B cell (primary cell): ENCODE measurements at regions not wholly inside any gene's neighbourhood (a gene's known extent, or its start where the extent isn't known, plus 50 kb on each side); places are given as distances from the start of the nearest gene placed in this dataset.

Experiments
- ATAC-seq: fragments of 200-7000 bp; cut with Tn5 transposase; one replicate; pipeline ENCODE4 v1.10.0; 2021; ENCODE audit warnings: low read depth, mild to moderate bottlenecking, moderate number of reproducible peaks, moderate library complexity
- CTCF ChIA-PET: fragments of 350-600 bp; sonication (Branson Sonifier 250); formaldehyde crosslinking; loops from one replicate; lab custom pipeline; 2021; ENCODE audit warnings: antibody characterized with exemption, inconsistent platforms; lab: Charles Lee
- POLR2A ChIA-PET: fragments of 350-600 bp; sonication (Branson Sonifier 250); formaldehyde crosslinking; loops from one replicate; lab custom pipeline; 2021; ENCODE audit warnings: antibody characterized with exemption; lab: Charles Lee
- DNase-seq: peaks from one replicate; pipeline ENCODE4 v3.0.0; 2013
- H2AFZ ChIP-seq: 2 replicates; pipeline ENCODE4 v1.6.1; 2012; ENCODE audit warnings: mild to moderate bottlenecking, low read depth, low read length; ENCODE audit not compliant: insufficient read depth, poor library complexity, severe bottlenecking
- H3K27ac ChIP-seq, 2 donors: 1 replicate in 1 of 2; 2 replicates in 1 of 2; pipeline ENCODE4 v1.5.1; 2012 to 2013; ENCODE audit warnings: low read length in 2 of 2, mild to moderate bottlenecking in 2 of 2, moderate library complexity in 1 of 2
- H3K27me3 ChIP-seq, 4 experiments: fragments of 200-600 bp in 1 of 4; sonication (generic) in 1 of 4; replicated peaks in 1 of 4; 1 replicate in 2 of 4; 2 replicates in 2 of 4; pipeline versions ENCODE4 v1.6.1 to v1.7.0; 2013 to 2016; ENCODE audit warnings: low read length in 3 of 4, mild to moderate bottlenecking in 2 of 4, mixed read lengths in 1 of 4, moderate library complexity in 1 of 4; ENCODE audit not compliant: insufficient read depth in 4 of 4, control insufficient read depth in 3 of 4; ENCODE audit errors: control extremely low read depth in 1 of 4
- H3K36me3 ChIP-seq, 2 experiments: replicated peaks in 1 of 2; 1 replicate in 1 of 2; 2 replicates in 1 of 2; pipeline versions ENCODE4 v1.6.1 to v1.7.1; 2013; ENCODE audit warnings: low read length in 1 of 2; ENCODE audit not compliant: insufficient read depth in 2 of 2, control insufficient read depth in 1 of 2; ENCODE audit errors: control extremely low read depth in 1 of 2, extremely low read depth in 1 of 2
- H3K4me1 ChIP-seq, 2 donors: fragments of 200-600 bp in 1 of 2; sonication (generic) in 1 of 2; 1 replicate in 1 of 2; 2 replicates in 1 of 2; pipeline versions ENCODE4 v1.5.1 to v1.6.1; 2013 to 2017; ENCODE audit warnings: low read length in 2 of 2; ENCODE audit not compliant: control insufficient read depth in 2 of 2, insufficient read depth in 2 of 2
- H3K4me2 ChIP-seq: replicated peaks from 2 replicates; pipeline ENCODE3; 2012; ENCODE audit warnings: mild to moderate bottlenecking, low read depth, low read length; ENCODE audit not compliant: poor library complexity, severe bottlenecking
- H3K4me3 ChIP-seq, 5 experiments: fragments of 200-600 bp in 1 of 5; sonication (generic) in 1 of 5; 1 replicate in 3 of 5; 2 replicates in 2 of 5; pipeline versions ENCODE4 v1.5.1 to v1.7.0; 2011 to 2016; ENCODE audit warnings: low read length in 4 of 5, mild to moderate bottlenecking in 4 of 5, low read depth in 2 of 5, control low read depth in 1 of 5, moderate library complexity in 1 of 5; ENCODE audit not compliant: insufficient read depth in 1 of 5; ENCODE audit errors: control extremely low read depth in 1 of 5, extremely low read depth in 1 of 5
- H3K79me2 ChIP-seq: fragments of 200-600 bp; sonication (generic); one replicate; pipeline ENCODE4 v1.6.0; 2016; ENCODE audit warnings: low read length; ENCODE audit not compliant: control insufficient read depth, insufficient read depth
- H3K9ac ChIP-seq: fragments of 200-600 bp; sonication (generic); 2 replicates; pipeline ENCODE4 v1.6.1; 2017; ENCODE audit warnings: mild to moderate bottlenecking, low read length, moderate library complexity
- H3K9me3 ChIP-seq, 3 donors: one replicate each; pipeline versions ENCODE4 v1.6.1 to v1.7.1; 2013; ENCODE audit warnings: low read length in 2 of 3; ENCODE audit not compliant: control insufficient read depth in 2 of 3, insufficient read depth in 1 of 3; ENCODE audit errors: control extremely low read depth in 1 of 3
- H4K20me1 ChIP-seq: 2 replicates; pipeline ENCODE4 v1.6.0; 2012; ENCODE audit warnings: mild to moderate bottlenecking, low read length; ENCODE audit not compliant: insufficient read depth, control insufficient read depth, poor library complexity, severe bottlenecking
- H3K27ac Mint-ChIP-seq: one replicate; pipeline ENCODE4 v1.8.0; 2021; ENCODE audit warnings: mixed read lengths
- H3K27me3 Mint-ChIP-seq: one replicate; pipeline ENCODE4 v1.8.0; 2021; ENCODE audit warnings: mixed read lengths
- H3K4me1 Mint-ChIP-seq: one replicate; pipeline ENCODE4 v1.8.0; 2021; ENCODE audit warnings: mixed read lengths
- H3K4me3 Mint-ChIP-seq: one replicate; pipeline ENCODE4 v1.8.0; 2021; ENCODE audit warnings: mixed read lengths
- H3K9me3 Mint-ChIP-seq: one replicate; pipeline ENCODE4 v1.8.0; 2022; ENCODE audit warnings: mixed read lengths; ENCODE audit not compliant: insufficient read depth
- CTCF ChIP-seq: fragments of 200-600 bp; IDR thresholded peaks from one replicate; pipeline ENCODE4 v1.8.0; 2022; ENCODE audit warnings: antibody characterized with exemption, mild to moderate bottlenecking
- EZH2 ChIP-seq: IDR thresholded peaks from 2 replicates; pipeline ENCODE4 v1.6.1; 2012; ENCODE audit warnings: borderline replicate concordance, low read depth, mild to moderate bottlenecking, moderate library complexity, low read length; ENCODE audit not compliant: insufficient read depth, poor library complexity, severe bottlenecking
- WGBS: methylation state at CpG from one replicate; pipeline ENCODE4 v1.1.5; 2013; ENCODE audit warnings: missing lambda C conversion rate; ENCODE audit not compliant: insufficient coverage; 5-methylcytosine and 5-hydroxymethylcytosine counted together
- intact Hi-C: fragments of 100-400 bp; cut with micrococcal nuclease; formaldehyde crosslinking; loops from one replicate; pipeline ENCODE4 v1.10.0; 2022

- H3K9ac ChIP-seq, result no peak overlapping the region
- Mint-ChIP-seq H3K4me3 (no peak overlapping the region), H3K9me3 (peaks cover under 1% of the 10 kb centered on the region), H3K27ac (no peak overlapping the region), H3K27me3 (no peaks in the 10 kb centered on the region), H3K4me1 (no peaks in the 10 kb centered on the region)
- no peak overlapping the region for H2AFZ ChIP-seq
- CTCF ChIA-PET, result no interaction called here
- no peaks in the 10 kb centered on the region for H4K20me1 ChIP-seq
- TF ChIP-seq CTCF (no peak), EZH2 (no peak)
- no peaks in the 10 kb centered on the region for H3K27me3 ChIP-seq
- no peak overlapping the region for H3K27ac ChIP-seq
- ATAC-seq, result no peak
- no peaks in the 10 kb centered on the region for H3K4me1 ChIP-seq
- no peak overlapping the region for H3K4me3 ChIP-seq
- DNase-seq, result no peak
- POLR2A ChIA-PET, result no interaction called here
- H3K9me3 ChIP-seq, result peaks cover 0 to 5% (median 4%) of the 10 kb centered on the region in 3 donors
- H3K36me3 ChIP-seq, result no peaks in the 10 kb centered on the region
- intact Hi-C loops, result no loop called here
- no peak overlapping the region for H3K4me2 ChIP-seq
- 81% methylated on average over 3 of the region's 6 CpGs for whole genome bisulfite sequencing
- H3K79me2 ChIP-seq, result no peaks in the 10 kb centered on the region
Measured at GRCh38 chr19:27705896-27706295, 1507.1 kb downstream of the UQCRFS1 start.

- Mint-ChIP-seq H3K27ac (no peak overlapping the region), H3K27me3 (no peaks in the 10 kb centered on the region), H3K4me1 (no peaks in the 10 kb centered on the region), H3K4me3 (no peak overlapping the region), H3K9me3 (peaks cover 8% of the 10 kb centered on the region)
- H3K79me2 ChIP-seq, result no peaks in the 10 kb centered on the region
- ATAC-seq (no peak), DNase-seq (no peak)
- WGBS, result 92% methylated on average over 2 of the region's 3 CpGs
- no peaks in the 10 kb centered on the region for H3K27me3 ChIP-seq
- H4K20me1 ChIP-seq, result no peaks in the 10 kb centered on the region
- H3K9ac ChIP-seq, result no peak overlapping the region
- H2AFZ ChIP-seq, result no peak overlapping the region
- H3K4me1 ChIP-seq, result no peaks in the 10 kb centered on the region
- no peaks in the 10 kb centered on the region for H3K36me3 ChIP-seq
- ChIA-PET POLR2A (no interaction called here), CTCF (no interaction called here)
- no peak for TF ChIP-seq CTCF
- intact Hi-C loops, result no loop called here
- H3K9me3 ChIP-seq, result peaks cover 0 to 8% (median 0%) of the 10 kb centered on the region in 3 donors
- H3K27ac ChIP-seq, result no peak overlapping the region
- H3K4me3 ChIP-seq, result no peak overlapping the region
- no peak overlapping the region for H3K4me2 ChIP-seq
Measured at GRCh38 chr19:27694361-27695055, 1518.4 kb downstream of the UQCRFS1 start.
